GM19351 (cell line): ENCODE measurements at regions not wholly inside any gene's neighbourhood (a gene's known extent, or its start where the extent isn't known, plus 50 kb on each side); places are given as distances from the start of the nearest gene placed in this dataset.
A peak's percentile ranks its signal among the peaks of the same experiment; 100 is the strongest.

Source experiments
- ATAC-seq: cut with Tn5 transposase; IDR thresholded peaks from one replicate; pipeline ENCODE4 v1.9.1; 2021; ENCODE audit warnings: mild to moderate bottlenecking, moderate library complexity; ENCODE audit not compliant: unreplicated experiment

- no peak for ATAC-seq
Observed at GRCh38 chr3:162096874-162097273, 600.3 kb downstream of the OTOL1 start.

- no peak for ATAC-seq
Observed at GRCh38 chr3:162103808-162104207, 607.2 kb downstream of the OTOL1 start.

- ATAC-seq = no peak
Observed at GRCh38 chr3:162111861-162112260, 615.3 kb downstream of the OTOL1 start.

- no peak for ATAC-seq
Observed at GRCh38 chr3:162112719-162113118, 616.1 kb downstream of the OTOL1 start.

GRCh38 chr3:162117961-162118360 lies 621.4 kb downstream of the OTOL1 start:
- ATAC-seq = no peak

- no peak for ATAC-seq
Observed at GRCh38 chr3:162119651-162120050, 623.0 kb downstream of the OTOL1 start.

GRCh38 chr3:162122405-162122804 lies 625.8 kb downstream of the OTOL1 start:
- no peak for ATAC-seq

GRCh38 chr3:162125790-162126189 lies 629.2 kb downstream of the OTOL1 start:
- ATAC-seq = no peak

GRCh38 chr3:162130582-162130981 lies 634.0 kb downstream of the OTOL1 start:
- ATAC-seq = no peak

- ATAC-seq = no peak
Observed at GRCh38 chr3:162132981-162133380, 636.4 kb downstream of the OTOL1 start.

- peak; percentile 64 for ATAC-seq
Observed at GRCh38 chr3:162134571-162134970, 638.0 kb downstream of the OTOL1 start.

- no peak for ATAC-seq
Observed at GRCh38 chr3:162136136-162136535, 639.5 kb downstream of the OTOL1 start.

- no peak for ATAC-seq
Observed at GRCh38 chr3:162138509-162138908, 641.9 kb downstream of the OTOL1 start.

GRCh38 chr3:162139841-162140240 lies 643.2 kb downstream of the OTOL1 start:
- no peak for ATAC-seq

GRCh38 chr3:162141272-162141791 lies 644.7 kb downstream of the OTOL1 start:
- ATAC-seq = no peak

GRCh38 chr3:162142511-162142910 lies 645.9 kb downstream of the OTOL1 start:
- no peak for ATAC-seq

GRCh38 chr3:162143180-162143579 lies 646.6 kb downstream of the OTOL1 start:
- ATAC-seq = no peak

GRCh38 chr3:162147996-162148395 lies 651.4 kb downstream of the OTOL1 start:
- no peak for ATAC-seq

- ATAC-seq = no peak
Observed at GRCh38 chr3:162150790-162151189, 654.2 kb downstream of the OTOL1 start.

GRCh38 chr3:162152636-162153035 lies 656.0 kb downstream of the OTOL1 start:
- no peak for ATAC-seq

GRCh38 chr3:162161595-162161994 lies 665.0 kb downstream of the OTOL1 start:
- ATAC-seq = no peak

- no peak for ATAC-seq
Observed at GRCh38 chr3:162165346-162165745, 668.7 kb downstream of the OTOL1 start.

- no peak for ATAC-seq
Observed at GRCh38 chr3:162166543-162166942, 669.9 kb downstream of the OTOL1 start.

GRCh38 chr3:162168715-162169114 lies 672.1 kb downstream of the OTOL1 start:
- ATAC-seq = no peak
